GM12874 (cell line): ENCODE measurements at regions not wholly inside any gene's neighbourhood (a gene's known extent, or its start where the extent isn't known, plus 50 kb on each side); places are given as distances from the start of the nearest gene placed in this dataset.

ENCODE experiments used
- CTCF ChIP-seq: IDR thresholded peaks from 2 replicates; pipeline ENCODE4 v1.5.1; 2011; ENCODE audit warnings: low read depth, mild to moderate bottlenecking, control low read depth, low read length, moderate library complexity; ENCODE audit not compliant: insufficient read depth

- TF ChIP-seq CTCF = no peak
These were observed 423.2 kb upstream of the PAPPA start for GRCh38 chr9:115730396-115730795.

GRCh38 chr9:115730845-115731244 lies 422.7 kb upstream of the PAPPA start:
- TF ChIP-seq CTCF = no peak

GRCh38 chr9:115733318-115734110 lies 420.1 kb upstream of the PAPPA start:
- TF ChIP-seq CTCF = no peak

GRCh38 chr9:115739096-115739875 lies 414.3 kb upstream of the PAPPA start:
- no peak for TF ChIP-seq CTCF

- no peak for TF ChIP-seq CTCF
These were observed 412.6 kb upstream of the PAPPA start for GRCh38 chr9:115740986-115741385.

GRCh38 chr9:115743709-115744605 lies 409.6 kb upstream of the PAPPA start:
- TF ChIP-seq CTCF = no peak

- TF ChIP-seq CTCF = no peak
These were observed 407.1 kb upstream of the PAPPA start for GRCh38 chr9:115746496-115746895.
